ENCODE measurements at regions not wholly inside any gene's neighbourhood (a gene's known extent, or its start where the extent isn't known, plus 50 kb on each side); places are given as distances from the start of the nearest gene placed in this dataset.

GRCh38 chr2:128738446-128739110, 419.9 kb upstream of the HS6ST1 start:
- no peak for TF ChIP-seq EZH2 (IDR thresholded peaks at IDR 0.05; ENCODE audit: low read length, unreplicated experiment)
- no peak for TF ChIP-seq CTCF (conservative IDR thresholded peaks at IDR 0.05; ENCODE audit: low read depth, low read length)
- TF ChIP-seq EZH2phosphoT487 (IDR thresholded peaks at IDR 0.05; ENCODE audit: borderline replicate concordance, low read length), result no peak
